ENCODE measurements at regions not wholly inside any gene's neighbourhood (a gene's known extent, or its start where the extent isn't known, plus 50 kb on each side); places are given as distances from the start of the nearest gene placed in this dataset.

DNA sequence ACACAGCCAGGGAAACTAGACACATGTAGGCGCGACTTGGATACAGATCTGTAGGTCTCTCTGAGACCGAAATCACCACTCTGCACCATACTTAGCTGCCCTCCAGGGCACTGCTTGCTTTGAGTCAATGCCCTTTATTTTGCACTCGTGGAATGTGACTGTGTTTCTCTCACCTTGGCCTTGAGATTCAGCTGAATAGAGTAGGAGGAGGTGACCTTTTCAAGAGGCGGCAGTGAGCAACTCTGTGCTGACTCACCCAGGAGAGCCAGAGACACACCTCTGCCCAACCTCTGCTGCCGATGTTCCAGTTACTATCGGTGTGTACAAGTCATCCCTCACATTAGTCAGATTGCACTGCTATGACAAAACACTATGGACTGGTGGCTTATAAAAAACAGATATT, 583.4 kb downstream of the VRK1 start:
- peak; percentile 3 to 46 (median 18) for DNase-seq (ENCODE audit: low read depth in 3 of 3, low spot score in 1 of 3)

DNA sequence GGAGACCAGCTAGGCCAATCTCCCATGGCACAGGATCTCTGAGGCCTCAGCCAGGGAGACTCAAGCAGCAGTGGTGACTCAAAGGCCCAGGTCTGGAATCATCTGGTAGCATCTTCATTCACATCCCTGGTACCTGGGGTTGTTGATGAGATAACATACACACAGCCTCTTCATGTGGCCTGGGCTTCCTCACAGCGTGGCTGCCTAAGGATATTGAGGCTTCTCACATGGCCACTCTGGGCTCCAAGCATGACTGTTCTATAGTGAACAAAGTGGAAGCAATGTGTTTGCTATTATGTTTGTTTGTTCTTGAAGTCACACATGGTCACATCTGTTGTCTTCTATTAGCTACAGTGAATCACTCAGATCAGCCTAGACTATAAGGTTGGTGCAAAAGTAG, 584.1 kb downstream of the VRK1 start:
- no peak for DNase-seq (ENCODE audit: low read depth in 3 of 3, low spot score in 1 of 3)

DNA sequence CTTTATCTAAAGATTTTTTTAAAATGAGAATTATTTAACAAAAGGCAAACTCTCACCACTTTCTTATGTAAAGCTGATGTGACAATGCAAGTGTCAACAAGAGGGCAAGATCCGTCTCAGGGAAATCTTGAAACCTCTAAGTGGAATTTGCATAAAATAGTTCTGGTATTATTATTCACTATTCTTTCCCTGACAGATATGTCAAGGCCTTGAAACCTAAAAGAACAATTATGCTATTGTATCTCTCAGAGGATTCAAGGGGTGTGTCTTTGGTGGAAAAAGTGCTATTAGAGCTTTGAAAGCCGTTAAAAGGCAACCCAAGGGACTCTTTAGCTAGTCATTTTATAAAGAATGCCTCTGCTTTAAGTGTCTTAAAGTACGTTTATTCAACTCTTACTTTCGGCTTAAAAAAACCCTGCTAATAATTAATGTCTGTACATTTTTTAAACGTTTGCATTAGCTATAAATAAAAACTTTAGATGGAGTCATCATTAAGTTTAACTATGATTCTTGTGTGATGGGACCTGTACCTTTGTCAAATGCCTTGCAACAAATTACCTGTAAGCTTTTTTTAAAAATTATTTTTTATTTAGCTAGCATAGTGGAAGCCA, 585.5 kb downstream of the VRK1 start:
- no peak for DNase-seq (ENCODE audit: low read depth in 3 of 3, low spot score in 1 of 3)

DNA sequence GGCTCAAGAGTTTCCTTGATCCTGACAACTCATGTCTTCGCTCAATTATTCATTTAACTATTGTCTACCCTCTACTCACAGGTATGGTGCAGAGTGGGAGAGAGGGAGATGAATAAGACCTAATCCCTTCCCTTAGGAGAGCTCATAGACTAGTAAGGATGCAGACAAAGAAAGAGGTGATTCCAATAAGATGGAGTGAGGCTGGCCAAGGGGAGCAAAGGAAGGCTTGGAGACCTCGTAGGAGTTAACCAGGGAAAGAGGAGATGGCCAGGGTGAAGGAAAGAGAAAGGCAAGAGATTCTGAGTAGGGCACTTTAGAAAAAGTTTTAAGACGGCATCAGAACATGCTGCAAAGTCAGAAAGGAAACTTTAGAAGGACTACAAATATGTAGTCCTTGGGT, 588.5 kb downstream of the VRK1 start:
- DNase-seq (ENCODE audit: low read depth in 3 of 3, low spot score in 1 of 3), result no peak

DNA sequence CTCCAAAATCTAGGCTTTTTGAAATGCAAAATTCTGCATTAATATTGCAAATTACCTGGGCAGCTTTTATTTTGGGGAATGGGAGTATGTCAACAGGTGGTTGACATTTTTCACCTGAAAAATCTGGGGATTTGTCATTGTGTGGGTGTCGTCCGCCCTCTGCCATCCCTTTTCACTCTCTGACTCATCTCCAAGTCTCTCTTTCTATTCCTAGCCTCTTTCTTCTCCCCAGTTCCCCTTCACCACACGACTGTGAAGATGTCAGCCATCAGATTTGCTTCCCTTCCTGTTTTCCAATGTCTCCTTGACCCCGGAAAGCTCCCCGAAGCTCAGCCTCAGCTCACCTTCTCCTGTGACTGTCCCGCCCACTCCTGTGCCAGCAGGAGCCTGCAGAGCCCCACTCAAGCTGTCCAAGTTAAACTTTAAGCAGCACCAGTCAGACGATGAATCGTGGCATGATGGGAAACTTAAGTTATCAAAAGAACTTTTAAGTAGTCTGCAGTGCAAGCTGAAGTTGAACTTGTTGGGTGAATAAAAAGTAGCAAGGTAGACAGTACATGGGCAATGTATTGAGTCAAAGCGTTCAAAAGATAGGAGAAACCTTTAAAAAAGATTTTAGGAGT, 590.2 kb downstream of the VRK1 start:
- DNase-seq (ENCODE audit: low read depth in 3 of 3, low spot score in 1 of 3), result no peak

DNA sequence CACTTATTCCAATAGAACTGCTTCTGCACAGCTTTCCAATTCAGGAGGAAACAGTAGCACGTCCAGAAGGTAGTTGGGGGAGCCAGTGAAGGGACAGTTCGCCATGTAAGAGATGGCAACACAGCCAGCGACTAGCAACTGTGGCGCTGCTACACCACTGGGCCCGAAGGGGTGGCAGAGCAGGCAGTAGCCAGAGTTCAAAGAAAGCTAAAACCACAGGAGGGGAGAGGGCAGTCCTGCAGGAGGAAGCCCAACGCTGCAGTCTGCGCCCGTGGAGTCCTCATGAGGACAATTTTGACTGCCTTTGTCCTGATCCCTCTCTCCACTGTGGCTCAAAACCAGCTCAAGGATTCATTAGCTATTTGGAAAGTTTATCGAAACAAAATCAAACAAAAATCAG, 591.2 kb downstream of the VRK1 start:
- DNase-seq (ENCODE audit: low read depth in 3 of 3, low spot score in 1 of 3), result no peak

DNA sequence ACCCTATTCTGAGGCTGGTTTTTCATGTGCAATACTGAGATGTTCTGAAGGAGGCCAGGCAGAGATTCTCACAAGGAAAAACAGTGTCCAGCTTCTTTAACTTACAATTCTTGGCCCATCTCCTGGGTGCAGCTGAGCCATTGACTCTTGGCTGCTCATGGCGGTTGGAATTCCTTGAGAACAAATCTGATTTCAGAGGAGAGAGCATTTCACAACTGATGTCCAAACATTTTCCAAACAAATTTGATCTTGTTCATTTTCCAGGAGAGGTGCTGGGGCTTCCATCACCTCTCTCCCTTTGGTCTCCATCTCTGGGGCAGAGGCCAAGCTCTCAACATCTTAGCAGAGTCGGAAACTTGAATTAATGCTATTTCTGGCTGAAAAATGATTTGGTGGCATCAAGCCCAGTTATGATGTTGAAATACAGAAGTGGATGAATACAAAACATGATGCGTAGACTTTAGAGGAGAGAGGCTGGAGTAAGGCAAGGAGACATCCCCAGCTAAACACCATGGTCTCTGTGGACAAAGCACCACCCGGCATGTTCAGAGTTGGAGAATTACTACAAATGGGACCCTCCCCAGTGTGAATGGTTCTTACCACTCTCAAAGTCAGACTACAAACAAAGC, 593.0 kb downstream of the VRK1 start:
- DNase-seq (ENCODE audit: low read depth in 3 of 3, low spot score in 1 of 3), result no peak

DNA sequence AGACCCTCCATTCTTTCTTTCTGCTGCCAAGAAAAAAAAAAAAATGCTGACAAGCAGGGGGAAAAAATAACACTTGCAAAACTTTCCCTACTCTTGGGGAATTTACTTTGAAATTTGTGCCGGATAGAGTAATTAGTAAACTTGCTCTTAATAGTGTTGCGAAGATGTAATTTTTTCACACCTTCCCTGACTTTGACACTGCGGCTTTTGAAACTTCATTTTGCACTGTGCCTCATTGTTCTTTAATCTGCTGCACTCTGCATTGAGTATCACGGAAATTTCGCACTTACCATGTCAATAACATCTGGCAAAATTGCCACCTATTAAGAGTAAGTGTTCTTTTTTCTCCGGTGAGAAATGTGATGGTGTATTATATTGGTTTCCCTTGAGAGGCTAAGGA, 596.1 kb downstream of the VRK1 start:
- no peak for DNase-seq (ENCODE audit: low read depth in 3 of 3, low spot score in 1 of 3)

DNA sequence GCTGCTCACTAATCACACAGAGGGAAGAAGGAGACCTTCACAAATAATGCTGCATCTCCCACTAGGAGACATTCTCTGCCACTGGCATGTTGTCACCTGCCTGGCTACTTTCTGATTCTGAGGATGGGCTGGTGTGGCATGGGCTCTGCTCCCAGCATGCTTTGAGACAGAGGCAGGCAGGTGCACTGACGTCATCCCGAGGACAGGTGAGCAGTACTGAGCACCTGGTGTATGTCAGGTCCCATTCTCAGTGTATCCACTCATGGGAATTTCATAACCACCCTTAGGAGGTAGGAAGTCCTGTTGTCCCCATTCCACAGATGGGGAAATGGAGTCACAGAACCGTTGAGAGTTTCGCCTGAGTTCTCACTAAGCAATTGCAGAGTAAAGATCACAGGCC, 597.9 kb downstream of the VRK1 start:
- DNase-seq (ENCODE audit: low read depth in 3 of 3, low spot score in 1 of 3), result no peak

DNA sequence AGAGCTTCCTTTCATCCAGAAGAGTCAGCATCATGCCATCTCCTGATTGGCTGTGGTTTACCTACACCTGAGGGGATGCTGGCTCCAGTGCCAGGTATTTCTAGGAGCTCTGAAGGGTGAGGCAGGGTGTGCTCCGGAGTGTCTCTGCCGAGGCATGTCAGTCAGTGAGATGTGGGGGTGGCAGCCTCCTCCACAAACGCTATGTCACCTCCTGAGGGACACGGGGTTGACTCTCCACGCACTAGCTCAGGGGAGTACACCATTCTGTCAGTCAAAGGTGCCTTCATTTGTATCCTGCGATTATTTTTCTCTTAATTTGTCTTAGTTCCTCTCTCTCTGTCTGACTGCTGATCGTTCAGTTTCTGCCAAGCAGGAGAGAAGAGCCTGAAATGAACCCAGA, 604.5 kb downstream of the VRK1 start:
- no peak for DNase-seq (ENCODE audit: low read depth in 3 of 3, low spot score in 1 of 3)

DNA sequence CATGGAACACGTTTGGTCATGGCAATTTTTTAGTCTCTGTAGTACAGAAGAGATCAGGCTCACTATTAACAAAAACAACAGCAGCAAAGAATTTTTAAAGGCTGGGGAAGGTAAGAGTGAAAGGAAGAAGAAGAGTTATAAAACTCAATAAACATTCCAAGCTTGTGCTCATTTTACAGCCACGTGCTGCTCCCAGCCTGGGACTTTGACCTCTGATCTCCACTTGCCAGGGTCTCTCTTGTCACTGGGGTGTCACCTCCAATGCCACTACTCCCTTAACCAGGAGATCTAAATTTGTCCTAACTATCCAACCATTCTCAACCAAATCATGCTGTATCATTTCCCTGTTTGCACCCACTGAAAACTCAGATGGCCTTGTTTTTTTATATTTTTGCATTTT, 605.1 kb downstream of the VRK1 start:
- no peak for DNase-seq (ENCODE audit: low read depth in 3 of 3, low spot score in 1 of 3)

DNA sequence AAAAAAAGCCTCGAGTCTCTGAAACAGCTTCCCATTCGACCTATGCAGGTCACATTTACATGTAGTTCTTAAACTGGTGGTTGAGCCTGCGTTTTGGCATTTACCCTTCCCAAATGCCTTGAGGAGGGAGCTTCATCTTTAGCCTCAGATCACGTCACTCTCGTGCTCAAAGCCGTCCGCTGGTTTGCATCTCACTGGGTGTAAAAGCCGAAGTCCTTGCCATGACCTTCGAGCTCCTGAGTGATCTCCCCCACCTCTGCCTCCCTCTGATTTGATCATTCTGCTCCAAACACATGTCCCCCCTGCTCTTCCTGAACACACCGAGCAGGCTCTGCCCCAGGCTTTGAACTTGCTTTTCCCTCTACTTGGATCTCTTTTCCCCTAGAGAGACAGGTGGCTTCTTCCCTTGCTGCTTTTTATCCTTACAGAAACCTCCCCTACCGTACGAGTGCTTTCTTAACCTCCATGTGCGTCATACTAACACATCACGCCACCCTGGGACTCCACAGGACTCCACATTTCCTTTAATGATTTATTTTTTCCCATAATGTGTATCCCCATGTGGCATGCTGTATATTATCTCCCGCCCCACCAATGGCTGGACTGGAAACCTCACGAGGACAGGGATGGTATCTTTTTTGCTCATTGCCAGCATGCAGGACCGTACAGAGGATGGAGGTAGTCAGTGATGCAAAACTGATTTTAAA, 610.7 kb downstream of the VRK1 start:
- DNase-seq (ENCODE audit: low read depth in 3 of 3, low spot score in 1 of 3), result no peak

DNA sequence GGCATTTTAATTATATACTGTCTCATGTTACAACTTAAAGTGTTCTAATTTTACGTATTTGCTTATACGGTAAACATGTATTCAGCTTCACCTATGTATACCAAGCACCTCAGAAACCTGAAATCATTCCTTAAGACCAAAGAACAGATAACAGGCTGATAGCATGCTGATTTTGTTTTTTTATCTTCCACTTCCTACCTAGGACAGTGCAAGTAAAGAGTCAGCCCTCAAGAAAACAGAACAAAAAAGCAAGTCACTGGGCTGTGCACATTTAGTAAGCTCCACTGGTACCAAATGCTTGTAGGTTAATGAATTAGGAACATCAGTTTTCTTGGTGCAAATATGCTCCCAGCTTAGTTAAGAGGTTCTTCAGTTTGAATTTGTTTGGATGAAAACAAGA, 611.3 kb downstream of the VRK1 start:
- DNase-seq (ENCODE audit: low read depth in 3 of 3, low spot score in 1 of 3), result no peak

DNA sequence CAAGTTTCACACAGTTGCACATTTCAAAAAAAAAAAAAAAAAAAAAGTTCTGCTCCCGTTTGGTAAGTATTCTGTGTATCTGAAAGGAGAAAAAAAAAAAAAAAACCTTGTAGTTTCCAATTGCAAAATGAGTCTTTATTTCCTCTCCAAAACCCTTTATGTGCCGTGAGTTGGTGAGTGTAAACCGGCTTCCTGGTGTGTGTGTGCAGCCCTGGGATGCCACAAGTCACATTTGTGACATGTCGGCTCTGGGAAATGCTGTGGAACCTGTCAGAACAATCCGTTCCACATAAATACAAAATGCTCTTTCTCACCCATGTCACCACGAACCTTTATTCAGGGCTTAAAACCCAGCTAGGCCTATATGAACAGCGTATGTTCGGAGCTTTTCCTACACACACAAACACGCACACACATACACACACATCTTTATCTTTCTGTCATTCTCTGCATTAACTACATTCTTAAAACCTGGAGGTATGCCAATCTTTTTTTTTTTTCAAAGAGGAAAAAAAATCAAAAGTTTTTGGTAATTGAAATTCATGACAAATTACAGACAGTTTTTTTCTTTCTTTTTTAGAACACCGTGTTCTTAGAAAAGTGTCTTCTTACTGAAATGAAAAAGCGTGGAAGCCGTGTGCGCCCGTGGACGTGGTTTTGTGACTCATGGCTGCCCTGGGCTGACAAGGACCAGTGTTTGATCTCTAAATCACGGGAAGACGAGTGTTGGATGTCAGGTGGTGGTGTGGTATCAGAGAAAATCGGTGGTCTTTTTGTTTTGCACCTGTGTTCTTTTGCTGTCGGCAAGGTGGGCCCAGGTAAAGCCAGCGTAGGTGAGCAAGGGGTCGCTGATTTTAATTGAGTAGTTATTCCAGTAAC, 612.0 kb downstream of the VRK1 start:
- no peak for DNase-seq (ENCODE audit: low read depth in 3 of 3, low spot score in 1 of 3)

DNA sequence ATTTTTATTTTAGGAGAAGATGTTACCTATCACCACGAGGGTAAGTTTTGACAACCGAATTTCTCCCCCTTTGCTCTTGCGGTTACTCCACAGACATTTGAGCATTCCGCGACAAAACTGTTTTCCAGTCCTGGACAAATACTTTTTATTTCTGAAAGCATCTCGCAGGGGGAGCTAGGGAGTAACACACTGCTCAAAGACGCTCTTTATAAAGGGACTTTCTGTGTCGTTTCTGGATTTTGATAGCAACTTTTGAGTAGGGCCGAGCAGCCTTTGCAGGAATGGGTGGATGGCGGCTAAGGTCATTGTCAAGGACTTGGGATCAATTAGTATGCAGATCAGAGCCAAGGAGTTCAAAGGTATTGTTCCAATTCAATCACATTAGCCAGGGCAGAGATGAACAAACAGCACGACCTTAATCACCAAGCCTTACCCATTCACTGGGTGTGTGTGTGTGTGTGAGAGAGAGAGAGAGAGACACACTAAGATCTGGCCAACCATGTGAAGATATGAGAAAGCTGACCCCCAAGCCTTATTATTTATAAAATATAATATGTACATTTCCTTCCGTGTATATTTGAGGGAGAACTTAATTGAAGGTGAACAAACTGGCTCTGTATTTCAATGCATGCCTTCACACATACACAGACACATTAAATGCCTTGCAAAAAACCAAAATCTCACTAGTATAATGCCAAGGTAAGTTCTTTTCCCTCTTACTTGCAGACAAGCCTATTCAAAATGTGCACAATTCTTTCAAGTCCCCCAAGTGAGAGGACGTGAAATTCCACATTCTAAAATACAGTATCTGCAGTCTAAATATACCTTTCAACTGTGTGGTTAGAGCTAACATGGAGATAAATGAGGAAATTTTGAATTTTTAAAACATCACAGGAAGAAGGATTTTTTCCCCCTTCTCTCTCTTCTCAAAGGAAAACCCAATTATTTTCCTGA, 613.8 kb downstream of the VRK1 start:
- DNase-seq (ENCODE audit: low read depth in 3 of 3, low spot score in 1 of 3), result no peak

DNA sequence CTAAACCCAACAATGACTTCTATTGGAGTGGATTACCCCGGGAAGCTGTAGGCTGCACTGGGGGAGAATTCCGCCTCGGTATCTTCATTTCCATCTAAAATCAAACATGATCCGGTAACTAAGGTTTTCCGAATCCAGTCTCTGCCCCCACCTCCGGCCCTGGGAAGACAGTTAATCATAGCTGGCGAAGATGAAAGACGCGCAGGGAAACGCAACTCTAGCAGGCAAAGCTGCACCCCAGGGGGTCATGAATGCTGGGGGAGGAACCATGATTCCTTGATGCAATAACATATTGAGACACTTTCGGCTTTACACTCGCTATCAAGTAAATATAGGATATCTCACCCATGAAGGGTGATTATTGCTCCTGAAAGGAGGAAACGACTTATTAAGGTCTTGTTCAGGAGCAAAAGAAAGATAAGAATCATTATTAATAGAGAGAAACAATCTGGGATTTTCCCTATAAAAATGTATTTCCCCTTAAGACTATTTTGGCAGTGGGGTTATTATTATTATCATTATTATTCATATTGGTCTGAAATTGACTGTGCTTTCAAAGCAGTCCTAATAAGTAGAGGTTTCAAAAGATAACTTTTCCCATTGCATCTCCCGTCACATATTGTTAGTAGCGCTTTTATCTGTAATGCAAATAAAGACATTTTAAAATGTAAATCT, 614.9 kb downstream of the VRK1 start:
- no peak for DNase-seq (ENCODE audit: low read depth in 3 of 3, low spot score in 1 of 3)

DNA sequence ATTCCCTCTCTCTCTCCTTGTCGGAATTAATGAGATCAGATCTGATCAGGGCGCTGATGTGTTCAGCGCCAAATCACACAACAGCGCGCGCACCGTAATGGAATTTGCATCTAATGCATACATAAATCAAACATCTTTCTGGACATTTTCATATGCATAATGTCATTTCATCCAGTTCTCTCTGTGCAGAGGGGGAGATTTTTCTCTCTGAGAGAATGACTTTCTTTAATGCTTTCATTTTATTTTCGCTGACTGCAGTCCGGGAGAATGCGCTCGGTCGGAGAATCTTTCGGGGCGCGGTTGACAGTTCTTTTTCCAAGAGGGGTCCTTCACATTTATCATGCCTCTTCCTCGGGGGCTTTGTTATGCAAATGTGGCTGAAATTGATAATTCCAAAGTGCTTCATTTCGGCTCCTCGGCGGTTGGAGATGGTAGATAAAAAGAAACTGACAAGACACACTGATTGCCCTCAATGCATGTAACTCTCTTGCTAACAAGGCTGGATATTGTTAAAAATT, 615.9 kb downstream of the VRK1 start:
- no peak for DNase-seq (ENCODE audit: low read depth in 3 of 3, low spot score in 1 of 3)

DNA sequence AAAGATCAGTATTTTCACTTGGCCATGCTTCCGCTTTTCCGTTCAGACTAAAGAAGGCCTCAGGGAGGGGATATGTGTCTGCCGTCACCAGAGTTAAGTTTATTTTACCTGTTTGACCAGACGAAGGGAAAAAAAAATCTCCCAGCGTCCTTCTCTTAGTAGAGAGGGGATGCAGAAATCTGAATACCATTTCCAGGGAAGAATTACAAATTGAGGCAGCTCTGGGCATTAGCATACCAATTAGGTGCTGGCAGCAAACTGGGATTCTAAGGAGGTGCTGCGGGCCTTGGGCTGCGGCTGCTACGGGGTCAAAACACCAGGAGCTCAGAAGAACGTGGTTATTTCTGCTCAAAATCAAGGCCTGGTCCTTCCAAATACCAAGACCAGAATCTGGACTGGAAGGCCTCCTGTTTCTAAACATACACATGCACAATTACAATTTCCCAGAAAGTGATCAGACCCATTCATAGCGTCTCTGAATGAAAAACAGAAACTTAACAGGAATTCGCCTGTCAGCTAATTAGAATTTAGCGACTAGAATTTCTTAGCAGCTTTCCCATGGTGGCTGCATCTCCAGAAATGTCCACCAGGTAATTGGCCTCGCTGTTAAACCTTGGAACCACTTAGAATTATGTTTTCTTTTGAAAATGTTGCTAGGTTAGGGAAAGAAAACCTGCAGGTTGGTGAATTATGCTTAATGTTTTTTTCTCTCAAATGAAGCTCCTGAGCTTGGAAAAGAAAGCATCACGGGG, 617.0 kb downstream of the VRK1 start:
- no peak for DNase-seq (ENCODE audit: low read depth in 3 of 3, low spot score in 1 of 3)

DNA sequence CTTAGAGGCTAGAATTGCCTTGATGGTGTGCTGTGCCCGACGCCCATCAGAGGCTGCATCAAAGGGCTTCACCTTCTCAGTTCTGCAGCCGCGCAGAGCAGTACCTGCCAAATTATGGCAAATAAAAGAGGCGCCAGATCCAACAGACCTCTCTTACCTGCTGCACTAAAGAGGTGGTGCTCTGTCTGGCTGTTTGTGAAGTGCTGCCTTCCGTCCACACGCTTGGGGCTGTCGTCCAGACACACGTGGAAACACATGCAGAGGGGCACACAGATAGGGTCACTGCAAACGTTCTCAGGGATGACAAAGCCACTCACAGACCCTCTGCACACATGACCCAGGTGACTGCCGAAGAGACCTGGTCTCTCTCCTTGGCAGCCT, 617.5 kb downstream of the VRK1 start:
- DNase-seq (ENCODE audit: low read depth in 3 of 3, low spot score in 1 of 3), result no peak

All from stimulated activated CD4-positive, alpha-beta T cell treated with anti-CD3 and anti-CD28 coated beads, TNF-alpha, amount 100 ng/mL, for 1 hour (primary cell).